HG03097 (cell line): ENCODE measurements at regions not wholly inside any gene's neighbourhood (a gene's known extent, or its start where the extent isn't known, plus 50 kb on each side); places are given as distances from the start of the nearest gene placed in this dataset.

ENCODE experiments used
- ATAC-seq: cut with Tn5 transposase; IDR thresholded peaks from one replicate; pipeline ENCODE4 v1.9.1; 2021; ENCODE audit not compliant: unreplicated experiment, low FRiP score

- ATAC-seq = no peak
Observed at GRCh38 chr17:74146196-74146595, 57.3 kb upstream of the RPL38 start.

- ATAC-seq = no peak
Observed at GRCh38 chr17:74147056-74147835, 56.2 kb upstream of the RPL38 start.

- ATAC-seq = no peak
Observed at GRCh38 chr17:74147966-74148365, 55.5 kb upstream of the RPL38 start.

- ATAC-seq = no peak
Observed at GRCh38 chr17:74148446-74148845, 55.0 kb upstream of the RPL38 start.

GRCh38 chr17:74148901-74149596 is 54.4 kb upstream of the RPL38 start:
- no peak for ATAC-seq

- ATAC-seq = no peak
Observed at GRCh38 chr17:74149597-74150427, 53.7 kb upstream of the RPL38 start.

GRCh38 chr17:74150428-74151025 is 53.0 kb upstream of the RPL38 start:
- no peak for ATAC-seq

- ATAC-seq = no peak
Observed at GRCh38 chr17:74151551-74152315, 51.7 kb upstream of the RPL38 start.

- no peak for ATAC-seq
Observed at GRCh38 chr17:74152591-74153455, 50.7 kb upstream of the RPL38 start.

- ATAC-seq = no peak
Observed at GRCh38 chr17:74153456-74153810, 50.0 kb upstream of the RPL38 start.
